Cardiac muscle cell (in vitro differentiated cells and primary cell): ENCODE measurements at regions not wholly inside any gene's neighbourhood (a gene's known extent, or its start where the extent isn't known, plus 50 kb on each side); places are given as distances from the start of the nearest gene placed in this dataset.

ENCODE experiments used
- DNase-seq, 2 donors: peaks; one replicate each; pipeline versions ENCODE4 v3.0.0 to v3.0.0-alpha.2; 2010 to 2017; ENCODE audit warnings: low read depth in 1 of 2, low spot score in 1 of 2
- H3K27ac ChIP-seq: fragments of 200-600 bp; sonication (generic); 2 replicates; pipeline ENCODE4 v1.5.1; 2016
- H3K27me3 ChIP-seq: fragments of 200-600 bp; sonication (generic); 2 replicates; pipeline ENCODE4 v1.6.0; 2016; ENCODE audit warnings: control low read depth
- H3K36me3 ChIP-seq: fragments of 200-600 bp; sonication (generic); 2 replicates; pipeline ENCODE4 v1.5.1; 2016; ENCODE audit warnings: control low read depth
- H3K4me1 ChIP-seq: fragments of 200-600 bp; sonication (generic); 2 replicates; pipeline ENCODE4 v1.8.1; 2017; ENCODE audit warnings: low read depth, mild to moderate bottlenecking, mixed run types
- H3K4me3 ChIP-seq: fragments of 200-600 bp; sonication (generic); 2 replicates; pipeline ENCODE4 v1.5.1; 2016; ENCODE audit warnings: mild to moderate bottlenecking
- H3K9me3 ChIP-seq: fragments of 200-600 bp; sonication (generic); 2 replicates; pipeline ENCODE4 v1.5.1; 2017; ENCODE audit warnings: low read depth, mild to moderate bottlenecking, control low read depth
- TF ChIP-seq, protein P1 (sequence below): IDR thresholded peaks from 2 replicates; pipeline ENCODE4 v1.5.1; 2012; ENCODE audit warnings: low read depth, mild to moderate bottlenecking, low read length

DNA sequence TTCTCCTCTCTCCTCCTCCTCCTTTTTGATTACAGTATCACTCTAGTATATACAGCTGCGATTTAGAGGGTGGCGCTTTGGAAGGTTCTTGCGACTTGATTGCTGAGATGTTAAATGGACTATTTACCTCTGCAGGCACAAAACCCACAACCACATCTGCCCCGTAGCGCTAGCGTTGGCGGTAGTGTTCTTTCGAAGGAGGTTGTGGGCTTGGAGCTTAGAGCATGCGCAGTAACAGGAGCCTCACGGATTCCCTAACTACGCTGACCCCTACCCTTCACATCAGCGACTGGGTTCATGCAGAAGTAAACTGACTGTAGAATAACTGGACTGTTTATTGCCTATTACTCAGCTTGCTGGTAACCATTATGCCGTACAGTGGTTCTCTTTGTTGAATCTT lies 58.0 kb downstream of the CGGBP1 start:
- TF ChIP-seq, protein P1, sequence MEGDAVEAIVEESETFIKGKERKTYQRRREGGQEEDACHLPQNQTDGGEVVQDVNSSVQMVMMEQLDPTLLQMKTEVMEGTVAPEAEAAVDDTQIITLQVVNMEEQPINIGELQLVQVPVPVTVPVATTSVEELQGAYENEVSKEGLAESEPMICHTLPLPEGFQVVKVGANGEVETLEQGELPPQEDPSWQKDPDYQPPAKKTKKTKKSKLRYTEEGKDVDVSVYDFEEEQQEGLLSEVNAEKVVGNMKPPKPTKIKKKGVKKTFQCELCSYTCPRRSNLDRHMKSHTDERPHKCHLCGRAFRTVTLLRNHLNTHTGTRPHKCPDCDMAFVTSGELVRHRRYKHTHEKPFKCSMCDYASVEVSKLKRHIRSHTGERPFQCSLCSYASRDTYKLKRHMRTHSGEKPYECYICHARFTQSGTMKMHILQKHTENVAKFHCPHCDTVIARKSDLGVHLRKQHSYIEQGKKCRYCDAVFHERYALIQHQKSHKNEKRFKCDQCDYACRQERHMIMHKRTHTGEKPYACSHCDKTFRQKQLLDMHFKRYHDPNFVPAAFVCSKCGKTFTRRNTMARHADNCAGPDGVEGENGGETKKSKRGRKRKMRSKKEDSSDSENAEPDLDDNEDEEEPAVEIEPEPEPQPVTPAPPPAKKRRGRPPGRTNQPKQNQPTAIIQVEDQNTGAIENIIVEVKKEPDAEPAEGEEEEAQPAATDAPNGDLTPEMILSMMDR: no peak
- H3K4me3 ChIP-seq: peak overlapping the region; percentile 11
- H3K27me3 ChIP-seq: no peaks in the 10 kb centered on the region
- no peaks in the 10 kb centered on the region for H3K4me1 ChIP-seq
- no peak overlapping the region for H3K27ac ChIP-seq
- H3K36me3 ChIP-seq: no peaks in the 10 kb centered on the region
- H3K9me3 ChIP-seq: no peaks in the 10 kb centered on the region
- DNase-seq: peak; percentile 38 to 43

- no peak overlapping the region for H3K27ac ChIP-seq
- TF ChIP-seq, protein P1: no peak
These were observed 60.8 kb downstream of the CGGBP1 start for GRCh38 chr3:87997966-87998365.

GRCh38 chr3:87997298-87997697 lies 61.5 kb downstream of the CGGBP1 start:
- H3K36me3 ChIP-seq: no peaks in the 10 kb centered on the region
- H3K27me3 ChIP-seq: no peaks in the 10 kb centered on the region
- no peaks in the 10 kb centered on the region for H3K9me3 ChIP-seq
- DNase-seq: no peak
- TF ChIP-seq, protein P1: no peak
- no peak overlapping the region for H3K27ac ChIP-seq
- no peaks in the 10 kb centered on the region for H3K4me1 ChIP-seq
- H3K4me3 ChIP-seq: no peak overlapping the region

More at GRCh38 chr3:87997966-87998365, 60.8 kb downstream of the CGGBP1 start:
- Histone ChIP-seq H3K9me3 (no peaks in the 10 kb centered on the region), H3K36me3 (no peaks in the 10 kb centered on the region), H3K27me3 (no peaks in the 10 kb centered on the region), H3K4me3 (no peak overlapping the region), H3K4me1 (no peaks in the 10 kb centered on the region)
- DNase-seq: no peak

DNA sequence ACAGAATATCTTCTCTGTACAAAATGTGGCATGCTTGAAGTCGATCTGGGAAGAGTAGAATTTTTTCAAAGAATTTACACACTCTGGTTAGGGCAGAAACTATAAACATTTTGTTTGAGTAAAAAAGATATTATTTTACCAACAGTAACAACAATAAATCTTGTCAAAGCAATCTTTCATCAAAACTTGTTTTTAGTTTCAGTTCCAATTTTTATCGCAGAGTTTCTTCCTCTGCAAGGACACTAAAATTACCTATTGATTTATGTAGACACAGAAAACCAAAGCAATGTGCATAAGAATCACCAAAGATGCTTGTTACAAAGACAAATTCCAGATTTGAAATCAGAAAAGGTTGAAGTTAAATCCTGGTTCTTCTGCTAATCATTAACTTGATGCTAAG lies 61.9 kb downstream of the CGGBP1 start:
- H3K36me3 ChIP-seq: no peaks in the 10 kb centered on the region
- no peaks in the 10 kb centered on the region for H3K27me3 ChIP-seq
- no peaks in the 10 kb centered on the region for H3K4me1 ChIP-seq
- H3K4me3 ChIP-seq: no peak overlapping the region
- no peak overlapping the region for H3K27ac ChIP-seq
- H3K9me3 ChIP-seq: no peaks in the 10 kb centered on the region
- DNase-seq: no peak
- TF ChIP-seq, protein P1: no peak

DNA sequence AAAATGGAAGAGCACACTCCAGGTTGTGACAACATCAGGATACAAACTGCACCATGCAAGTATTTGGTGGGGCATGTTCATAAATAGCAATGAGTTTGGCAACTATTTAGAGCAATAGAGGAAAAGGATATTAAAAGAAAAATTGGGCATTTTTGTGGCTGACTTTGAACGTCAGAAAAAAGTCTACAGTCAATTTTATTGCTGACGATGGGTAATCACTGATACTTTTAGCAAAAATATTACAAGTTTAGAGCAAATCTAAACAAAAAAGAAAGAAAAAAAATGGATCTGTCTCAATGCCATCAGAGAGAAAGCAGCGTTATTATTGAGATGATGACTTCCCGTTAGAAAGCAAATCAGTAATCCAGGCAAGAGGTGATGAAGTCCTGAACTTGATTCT lies 65.2 kb downstream of the CGGBP1 start:
- Histone ChIP-seq H3K9me3 (no peaks in the 10 kb centered on the region), H3K4me3 (no peak overlapping the region), H3K4me1 (no peaks in the 10 kb centered on the region), H3K27ac (no peak overlapping the region), H3K36me3 (no peaks in the 10 kb centered on the region), H3K27me3 (no peaks in the 10 kb centered on the region)
- no peak for DNase-seq
- TF ChIP-seq, protein P1: no peak

DNA sequence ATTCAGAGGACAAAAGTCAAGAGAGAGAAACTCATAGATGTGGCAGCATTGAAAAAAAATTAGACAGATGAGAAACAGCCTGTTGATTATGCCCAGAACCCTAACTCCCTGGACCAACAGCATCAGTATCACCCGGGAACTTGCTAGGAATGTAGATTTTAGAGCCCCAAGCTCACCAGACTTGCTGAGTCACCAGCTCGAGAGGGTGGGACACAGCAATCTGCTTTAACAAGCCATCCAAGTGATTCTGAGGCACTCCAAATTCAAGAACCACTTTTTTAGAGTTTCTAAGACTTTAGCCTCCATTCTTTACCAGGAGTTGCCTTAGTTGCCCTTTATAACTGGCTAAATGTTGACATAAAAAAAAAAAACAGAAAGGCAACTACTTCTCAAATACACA lies 70.9 kb downstream of the CGGBP1 start:
- Histone ChIP-seq H3K27ac (no peak overlapping the region), H3K9me3 (no peaks in the 10 kb centered on the region), H3K4me1 (no peaks in the 10 kb centered on the region), H3K36me3 (no peaks in the 10 kb centered on the region), H3K4me3 (no peak overlapping the region), H3K27me3 (no peaks in the 10 kb centered on the region)
- TF ChIP-seq, protein P1: no peak
- no peak for DNase-seq
